ENCODE measurements at regions not wholly inside any gene's neighbourhood (a gene's known extent, or its start where the extent isn't known, plus 50 kb on each side); places are given as distances from the start of the nearest gene placed in this dataset.

DNA sequence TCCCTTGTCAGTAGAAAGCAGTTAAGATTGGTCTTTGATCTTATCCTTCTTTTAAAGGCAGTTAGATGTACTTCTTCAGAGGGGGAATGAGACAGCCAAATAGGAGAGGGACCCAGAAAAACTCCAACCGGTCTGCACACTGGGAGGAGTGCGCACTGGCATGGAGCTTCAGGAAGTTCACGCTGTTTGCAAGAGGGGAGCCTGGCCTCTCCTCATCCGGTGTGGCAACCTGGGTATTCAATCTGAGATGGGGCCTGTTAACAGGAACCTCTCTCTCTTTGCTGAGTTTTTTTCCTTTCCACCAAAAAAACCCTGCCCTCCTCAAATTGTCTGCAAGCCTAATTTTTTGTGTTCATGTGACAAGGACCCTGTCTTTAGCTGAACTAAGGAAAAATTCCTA, 162.5 kb upstream of the OLIG3 start:
- TF ChIP-seq, protein P1, sequence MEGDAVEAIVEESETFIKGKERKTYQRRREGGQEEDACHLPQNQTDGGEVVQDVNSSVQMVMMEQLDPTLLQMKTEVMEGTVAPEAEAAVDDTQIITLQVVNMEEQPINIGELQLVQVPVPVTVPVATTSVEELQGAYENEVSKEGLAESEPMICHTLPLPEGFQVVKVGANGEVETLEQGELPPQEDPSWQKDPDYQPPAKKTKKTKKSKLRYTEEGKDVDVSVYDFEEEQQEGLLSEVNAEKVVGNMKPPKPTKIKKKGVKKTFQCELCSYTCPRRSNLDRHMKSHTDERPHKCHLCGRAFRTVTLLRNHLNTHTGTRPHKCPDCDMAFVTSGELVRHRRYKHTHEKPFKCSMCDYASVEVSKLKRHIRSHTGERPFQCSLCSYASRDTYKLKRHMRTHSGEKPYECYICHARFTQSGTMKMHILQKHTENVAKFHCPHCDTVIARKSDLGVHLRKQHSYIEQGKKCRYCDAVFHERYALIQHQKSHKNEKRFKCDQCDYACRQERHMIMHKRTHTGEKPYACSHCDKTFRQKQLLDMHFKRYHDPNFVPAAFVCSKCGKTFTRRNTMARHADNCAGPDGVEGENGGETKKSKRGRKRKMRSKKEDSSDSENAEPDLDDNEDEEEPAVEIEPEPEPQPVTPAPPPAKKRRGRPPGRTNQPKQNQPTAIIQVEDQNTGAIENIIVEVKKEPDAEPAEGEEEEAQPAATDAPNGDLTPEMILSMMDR (IDR thresholded peaks at IDR 0.05) = no peak
- TF ChIP-seq EZH2 (IDR thresholded peaks at IDR 0.05; ENCODE audit: borderline replicate concordance, insufficient read depth, low read depth, low read length, poor library complexity, severe bottlenecking) = no peak
